ENCODE measurements at regions not wholly inside any gene's neighbourhood (a gene's known extent, or its start where the extent isn't known, plus 50 kb on each side); places are given as distances from the start of the nearest gene placed in this dataset.

- TF ChIP-seq, protein P1, sequence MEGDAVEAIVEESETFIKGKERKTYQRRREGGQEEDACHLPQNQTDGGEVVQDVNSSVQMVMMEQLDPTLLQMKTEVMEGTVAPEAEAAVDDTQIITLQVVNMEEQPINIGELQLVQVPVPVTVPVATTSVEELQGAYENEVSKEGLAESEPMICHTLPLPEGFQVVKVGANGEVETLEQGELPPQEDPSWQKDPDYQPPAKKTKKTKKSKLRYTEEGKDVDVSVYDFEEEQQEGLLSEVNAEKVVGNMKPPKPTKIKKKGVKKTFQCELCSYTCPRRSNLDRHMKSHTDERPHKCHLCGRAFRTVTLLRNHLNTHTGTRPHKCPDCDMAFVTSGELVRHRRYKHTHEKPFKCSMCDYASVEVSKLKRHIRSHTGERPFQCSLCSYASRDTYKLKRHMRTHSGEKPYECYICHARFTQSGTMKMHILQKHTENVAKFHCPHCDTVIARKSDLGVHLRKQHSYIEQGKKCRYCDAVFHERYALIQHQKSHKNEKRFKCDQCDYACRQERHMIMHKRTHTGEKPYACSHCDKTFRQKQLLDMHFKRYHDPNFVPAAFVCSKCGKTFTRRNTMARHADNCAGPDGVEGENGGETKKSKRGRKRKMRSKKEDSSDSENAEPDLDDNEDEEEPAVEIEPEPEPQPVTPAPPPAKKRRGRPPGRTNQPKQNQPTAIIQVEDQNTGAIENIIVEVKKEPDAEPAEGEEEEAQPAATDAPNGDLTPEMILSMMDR (conservative IDR thresholded peaks at IDR 0.05) = no peak
- no peak for TF ChIP-seq ZFX (IDR thresholded peaks at IDR 0.05)
These were observed 276.0 kb upstream of the MVB12B start for GRCh38 chr9:126050605-126050990.

All from C4-2B (cell line).